MM.1S (cell line): ENCODE measurements at regions not wholly inside any gene's neighbourhood (a gene's known extent, or its start where the extent isn't known, plus 50 kb on each side); places are given as distances from the start of the nearest gene placed in this dataset.

Experiments used
- DNase-seq: peaks from one replicate; pipeline ENCODE4 v3.0.0-alpha.2; 2015
- H2AFZ ChIP-seq: fragments of 300-600 bp; sonication (generic); 2 replicates; pipeline ENCODE4 v1.6.0; 2016; ENCODE audit warnings: antibody characterized with exemption, low read length
- H3F3A ChIP-seq: fragments of 300-600 bp; sonication (generic); 2 replicates; pipeline ENCODE4 v1.6.1; 2016; ENCODE audit warnings: mild to moderate bottlenecking, antibody characterized with exemption, low read length, moderate library complexity, mixed read lengths; ENCODE audit not compliant: insufficient read depth
- H3K27ac ChIP-seq: fragments of 300-600 bp; sonication (generic); 2 replicates; pipeline ENCODE4 v1.5.1; 2016; ENCODE audit warnings: mild to moderate bottlenecking, low read length
- H3K27me3 ChIP-seq: fragments of 300-600 bp; sonication (generic); replicated peaks from 2 replicates; pipeline ENCODE4 v1.6.0; 2016; ENCODE audit warnings: low read length; ENCODE audit not compliant: insufficient read depth
- H3K36me3 ChIP-seq: fragments of 300-600 bp; sonication (generic); replicated peaks from 2 replicates; pipeline ENCODE4 v1.6.1; 2016; ENCODE audit warnings: mild to moderate bottlenecking, low read length, mixed read lengths; ENCODE audit not compliant: insufficient read depth
- H3K4me1 ChIP-seq: fragments of 300-600 bp; sonication (generic); 2 replicates; pipeline ENCODE4 v1.6.1; 2016; ENCODE audit warnings: low read length, mixed read lengths
- H3K4me2 ChIP-seq: fragments of 300-600 bp; sonication (generic); 2 replicates; pipeline ENCODE4 v1.6.0; 2016; ENCODE audit warnings: low read depth, low read length
- H3K4me3 ChIP-seq: fragments of 300-600 bp; sonication (generic); 2 replicates; pipeline ENCODE4 v1.5.1; 2016; ENCODE audit warnings: low read length, mixed read lengths
- H3K79me2 ChIP-seq: fragments of 300-600 bp; sonication (generic); 2 replicates; pipeline ENCODE4 v1.6.1; 2016; ENCODE audit warnings: mixed run types, low read length, mixed read lengths
- H3K9ac ChIP-seq: fragments of 300-600 bp; sonication (generic); 2 replicates; pipeline ENCODE4 v1.6.1; 2016; ENCODE audit warnings: low read length, mixed read lengths
- H3K9me2 ChIP-seq: fragments of 300-600 bp; sonication (generic); replicated peaks from 2 replicates; pipeline ENCODE4 v1.6.1; 2016; ENCODE audit warnings: mild to moderate bottlenecking, low read length, mixed read lengths; ENCODE audit not compliant: insufficient read depth
- H3K9me3 ChIP-seq: fragments of 300-600 bp; sonication (generic); replicated peaks from 2 replicates; pipeline ENCODE4 v1.6.1; 2016; ENCODE audit warnings: mild to moderate bottlenecking, low read length, mixed read lengths; ENCODE audit not compliant: insufficient read depth
- H4K20me1 ChIP-seq: fragments of 300-600 bp; sonication (generic); 2 replicates; pipeline ENCODE4 v1.6.1; 2016; ENCODE audit warnings: mild to moderate bottlenecking, low read length, moderate library complexity, mixed read lengths; ENCODE audit not compliant: insufficient read depth
- CTCF ChIP-seq: fragments of 300-600 bp; sonication (generic); IDR thresholded peaks from 2 replicates; pipeline ENCODE4 v1.5.1; 2016; ENCODE audit warnings: antibody characterized with exemption, low read length, mixed read lengths
- EZH2 ChIP-seq: fragments of 300-600 bp; sonication (generic); optimal IDR thresholded peaks from 2 replicates; pipeline ENCODE3; 2017; ENCODE audit warnings: low read depth, mild to moderate bottlenecking, antibody characterized with exemption, low read length, mixed read lengths
- EZH2phosphoT487 ChIP-seq: fragments of 300-600 bp; sonication (generic); IDR thresholded peaks from 2 replicates; pipeline ENCODE4 v1.6.1; 2018; ENCODE audit warnings: antibody characterized with exemption, low read length

DNA sequence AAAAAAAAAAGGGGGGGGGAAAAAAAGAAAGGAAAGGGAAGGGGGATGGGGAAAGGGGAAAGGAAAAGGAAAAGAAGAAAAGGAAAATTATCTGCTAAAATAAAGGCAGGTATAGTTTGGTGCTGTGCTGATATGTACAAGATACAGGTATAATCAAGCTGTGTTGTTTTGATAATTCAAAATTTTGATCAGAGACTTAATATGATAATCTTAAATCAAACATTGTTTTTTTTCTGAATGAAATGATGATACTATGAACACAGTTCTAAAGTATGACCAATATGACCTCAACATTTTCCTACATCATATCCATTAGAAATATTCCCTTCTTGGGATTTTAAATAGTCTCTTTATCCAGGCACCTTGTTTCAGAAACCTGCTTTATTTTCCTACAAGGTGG, 115.6 kb upstream of the TRPM3 start:
- Histone ChIP-seq H3K9me3 (no peaks in the 10 kb centered on the region), H3K27me3 (no peaks in the 10 kb centered on the region), H3K79me2 (no peaks in the 10 kb centered on the region), H3K9me2 (no peaks in the 10 kb centered on the region), H4K20me1 (no peaks in the 10 kb centered on the region), H3K27ac (no peak overlapping the region), H3F3A (no peaks in the 10 kb centered on the region), H3K9ac (no peak overlapping the region), H3K4me1 (no peaks in the 10 kb centered on the region), H3K4me3 (no peak overlapping the region), H3K36me3 (no peaks in the 10 kb centered on the region; the same call in 1 of the 2 replicates), H3K4me2 (no peak overlapping the region), H2AFZ (no peak overlapping the region)
- no peak for DNase-seq
- TF ChIP-seq CTCF, result no peak
- TF ChIP-seq EZH2phosphoT487, result no peak
- no peak for TF ChIP-seq EZH2

GRCh38 chr9:71233646-71234045, 112.2 kb upstream of the TRPM3 start:
- H3K9ac ChIP-seq, result no peak overlapping the region

GRCh38 chr9:71223953-71224538, 102.6 kb upstream of the TRPM3 start:
- no peaks in the 10 kb centered on the region for H3K9me3 ChIP-seq
- H3K79me2 ChIP-seq, result no peaks in the 10 kb centered on the region
- DNase-seq, result no peak
- no peaks in the 10 kb centered on the region for H3K36me3 ChIP-seq
- H3K4me1 ChIP-seq, result no peaks in the 10 kb centered on the region
- no peaks in the 10 kb centered on the region for H3K27me3 ChIP-seq
- H3K9me2 ChIP-seq, result no peaks in the 10 kb centered on the region
- H4K20me1 ChIP-seq, result no peaks in the 10 kb centered on the region
- TF ChIP-seq EZH2phosphoT487, result no peak
- TF ChIP-seq EZH2, result no peak
- no peak for TF ChIP-seq CTCF
- no peak overlapping the region for H3K4me2 ChIP-seq
- H2AFZ ChIP-seq, result no peak overlapping the region
- H3K9ac ChIP-seq, result no peak overlapping the region
- no peak overlapping the region for H3K4me3 ChIP-seq
- H3K27ac ChIP-seq, result no peak overlapping the region
- H3F3A ChIP-seq, result no peaks in the 10 kb centered on the region

More at GRCh38 chr9:71233646-71234045, 112.2 kb upstream of the TRPM3 start:
- no peak overlapping the region for H3K4me2 ChIP-seq
- no peak overlapping the region for H3K27ac ChIP-seq
- no peaks in the 10 kb centered on the region for H3K9me3 ChIP-seq
- H3K79me2 ChIP-seq, result no peaks in the 10 kb centered on the region
- no peaks in the 10 kb centered on the region for H3K9me2 ChIP-seq
- no peak overlapping the region for H3K4me3 ChIP-seq
- no peaks in the 10 kb centered on the region for H3K27me3 ChIP-seq
- no peaks in the 10 kb centered on the region for H4K20me1 ChIP-seq
- no peaks in the 10 kb centered on the region for H3K36me3 ChIP-seq
- no peak for TF ChIP-seq CTCF
- TF ChIP-seq EZH2phosphoT487, result no peak
- TF ChIP-seq EZH2, result no peak
- no peak overlapping the region for H2AFZ ChIP-seq
- H3F3A ChIP-seq, result no peaks in the 10 kb centered on the region
- H3K4me1 ChIP-seq, result no peaks in the 10 kb centered on the region
- DNase-seq, result no peak
